K562 (cell line): ENCODE measurements at regions not wholly inside any gene's neighbourhood (a gene's known extent, or its start where the extent isn't known, plus 50 kb on each side); places are given as distances from the start of the nearest gene placed in this dataset.

Experiments used
- ATAC-seq: fragments of 200-7000 bp; cut with Tn5 transposase; 3 replicates; pipeline ENCODE4 v1.9.1; 2020; ENCODE audit warnings: moderate library complexity
- BruUV-seq: library from RNA; stranded (reverse); fragments of 400-500 nt; replicated peaks from 2 replicates; lab custom pipeline; 2021; lab: Mats Ljungman, UMichigan
- CTCF ChIA-PET: fragments of 300-600 bp; formaldehyde crosslinking; extraction: SDS; loops from one replicate; lab custom pipeline; 2021; ENCODE audit warnings: low intra/inter-chr PET ratio; lab: Yijun Ruan, JAX
- POLR2A ChIA-PET: fragments of 300-600, 350-650 bp; sonication (Branson Sonifier 250); formaldehyde crosslinking; extraction: SDS; loops from one replicate; lab custom pipeline; 2021; ENCODE audit warnings: antibody characterized with exemption, inconsistent platforms; lab: Yijun Ruan, JAX
- DNase-seq, 4 experiments: peaks; one replicate each; pipeline versions ENCODE4 v3.0.0 to v3.0.0-alpha.2; 2011 to 2018; ENCODE audit warnings: low spot score in 3 of 4, mixed read lengths in 3 of 4; ENCODE audit errors: extremely low read depth in 1 of 4
- FAIRE-seq: peaks from 2 replicates; lab custom pipeline; 2011; peaks lifted over from hg19 to GRCh38; lab: Jason Lieb, UNC
- H2AFZ ChIP-seq: 2 replicates; pipeline ENCODE4 v1.6.0; 2011; ENCODE audit warnings: low read depth, low read length, control low read depth, inconsistent platforms
- H3K27ac ChIP-seq: fragments of 200-600 bp; 3 replicates; pipeline ENCODE4 v1.8.0; 2011; ENCODE audit warnings: low read depth, mild to moderate bottlenecking, control low read depth, inconsistent platforms, low read length, moderate library complexity, mixed read lengths; ENCODE audit errors: extremely low read depth
- H3K27me3 ChIP-seq, 2 experiments: fragments of 300-600 bp in 1 of 2; 2 replicates in 1 of 2; 3 replicates in 1 of 2; pipeline versions ENCODE4 v1.6.0 to v1.8.0; 2011; ENCODE audit warnings: inconsistent platforms in 2 of 2, low read length in 2 of 2, mild to moderate bottlenecking in 1 of 2, mixed read lengths in 1 of 2, moderate library complexity in 1 of 2; ENCODE audit not compliant: control insufficient read depth in 2 of 2, insufficient read depth in 2 of 2
- H3K36me3 ChIP-seq: fragments of 300-600 bp; 3 replicates; pipeline ENCODE4 v1.8.0; 2011; ENCODE audit warnings: mild to moderate bottlenecking, low read length, inconsistent platforms; ENCODE audit not compliant: control insufficient read depth, insufficient read depth
- H3K4me1 ChIP-seq, 2 experiments: fragments of 200-600 bp in 1 of 2; replicated peaks in 1 of 2; 2 replicates in 1 of 2; 3 replicates in 1 of 2; pipeline versions ENCODE4 v1.5.1 to v1.8.0; 2011; ENCODE audit warnings: inconsistent platforms in 2 of 2, low read length in 2 of 2, mild to moderate bottlenecking in 1 of 2, mixed read lengths in 1 of 2, moderate library complexity in 1 of 2; ENCODE audit not compliant: control insufficient read depth in 2 of 2, insufficient read depth in 2 of 2
- H3K4me2 ChIP-seq: 2 replicates; pipeline ENCODE4 v1.6.1; 2011; ENCODE audit warnings: low read length, control low read depth, inconsistent platforms, mixed read lengths; ENCODE audit not compliant: insufficient read depth
- H3K4me3 ChIP-seq: fragments of 200-600 bp; sonication (generic), shearing (Covaris generic); 2 replicates; pipeline ENCODE4 v1.5.1; 2016; ENCODE audit warnings: control low read depth, inconsistent platforms
- H3K79me2 ChIP-seq: fragments of 200-600 bp; 3 replicates; pipeline ENCODE4 v1.8.0; 2011; ENCODE audit warnings: low read length, inconsistent platforms; ENCODE audit not compliant: control insufficient read depth, insufficient read depth
- H3K9ac ChIP-seq, 2 experiments: 2 replicates each; pipeline versions ENCODE4 v1.6.0 to v1.6.1; 2011; ENCODE audit warnings: low read depth in 2 of 2, low read length in 2 of 2, control low read depth in 1 of 2, inconsistent platforms in 1 of 2, mild to moderate bottlenecking in 1 of 2, mixed read lengths in 1 of 2; ENCODE audit not compliant: insufficient read depth in 1 of 2
- H3K9me1 ChIP-seq: one replicate; pipeline ENCODE4 v1.6.0; 2011; ENCODE audit warnings: inconsistent platforms, mild to moderate bottlenecking, low read length, moderate library complexity; ENCODE audit not compliant: control insufficient read depth, insufficient read depth
- H3K9me3 ChIP-seq: replicated peaks from 2 replicates; pipeline ENCODE4 v1.5.1; 2011; ENCODE audit warnings: low read depth, low read length, inconsistent platforms; ENCODE audit not compliant: control insufficient read depth, insufficient read depth
- H4K20me1 ChIP-seq: replicated peaks from 2 replicates; pipeline ENCODE4 v1.6.1; 2011; ENCODE audit warnings: low read length, inconsistent platforms, mixed read lengths; ENCODE audit not compliant: control insufficient read depth, insufficient read depth
- CREB5 ChIP-seq: fragments of 250-450 bp; sonication (Bioruptor Pico); IDR thresholded peaks from 2 replicates; pipeline ENCODE4 v1.5.0; 2020; ENCODE audit warnings: mild to moderate bottlenecking
- DDX20 ChIP-seq: fragments of 450-650 bp; IDR thresholded peaks from 2 replicates; pipeline ENCODE4 v1.6.1; 2016; ENCODE audit warnings: missing genetic modification characterization, low read depth, mild to moderate bottlenecking, missing compliant biosample characterization, moderate library complexity
- EP400 ChIP-seq: fragments of 450-650 bp; IDR thresholded peaks from 2 replicates; pipeline ENCODE4 v1.6.1; 2017; ENCODE audit warnings: antibody characterized with exemption, mild to moderate bottlenecking, moderate library complexity
- KHSRP ChIP-seq: fragments of 450-650 bp; IDR thresholded peaks from 2 replicates; pipeline ENCODE4 v1.6.1; 2017
- MAX ChIP-seq: sonication (generic); formaldehyde crosslinking; IDR thresholded peaks from 2 replicates; pipeline ENCODE4 v1.9.0; 2022; ENCODE audit warnings: mild to moderate bottlenecking, missing genetic modification reagents
- MEF2A ChIP-seq: IDR thresholded peaks from 2 replicates; pipeline ENCODE4 v1.6.1; 2011; ENCODE audit warnings: low read depth, mild to moderate bottlenecking, low read length, moderate library complexity; ENCODE audit not compliant: control insufficient read depth
- POLR2AphosphoS5 ChIP-seq: IDR thresholded peaks from 2 replicates; pipeline ENCODE4 v1.6.1; 2011; ENCODE audit warnings: mild to moderate bottlenecking, low read depth, low read length, moderate library complexity; ENCODE audit not compliant: control insufficient read depth, insufficient read depth
- PPARD ChIP-seq: fragments of 250-450 bp; sonication (Bioruptor Pico); IDR thresholded peaks from 2 replicates; pipeline ENCODE4 v1.8.0; 2022; ENCODE audit warnings: inconsistent platforms, mild to moderate bottlenecking, moderate library complexity
- PRDM10 ChIP-seq: fragments of 450-650 bp; IDR thresholded peaks from 2 replicates; pipeline ENCODE4 v1.6.1; 2018; ENCODE audit not compliant: partially characterized antibody
- U2AF2 ChIP-seq: fragments of 200-400 bp; formaldehyde crosslinking; optimal IDR thresholded peaks from 2 replicates; pipeline ENCODE3; 2017; ENCODE audit warnings: low read depth, mild to moderate bottlenecking, low read length
- ZBED1 ChIP-seq: IDR thresholded peaks from 2 replicates; pipeline ENCODE4 v1.6.1; 2014
- ZNF282 ChIP-seq: sonication (generic); formaldehyde crosslinking; IDR thresholded peaks from 2 replicates; pipeline ENCODE4 v1.8.1; 2023; ENCODE audit warnings: missing genetic modification reagents
- ZNF384 ChIP-seq: IDR thresholded peaks from 2 replicates; pipeline ENCODE4 v1.6.1; 2012; ENCODE audit warnings: low read depth, low read length, improper control_type of control experiment
- WGBS: fragments of 100-300 bp; shearing (Covaris generic); methylation state at CpG from one replicate; pipeline ENCODE4 v1.1.6; 2016; ENCODE audit warnings: low coverage, mixed read lengths; ENCODE audit not compliant: insufficient coverage; ENCODE audit errors: missing lambda C conversion rate; 5-methylcytosine and 5-hydroxymethylcytosine counted together
- in situ Hi-C: fragments of 300-500 bp; cut with MboI; formaldehyde crosslinking; loops from 4 replicates; pipeline ENCODE4 v1.15.0; 2018; ENCODE audit warnings: inconsistent platforms, mixed read lengths
- intact Hi-C: fragments of 100-400 bp; cut with micrococcal nuclease; formaldehyde crosslinking; loops from 2 replicates; pipeline ENCODE4 v1.14.2; 2022

- DNase-seq, result no peak
- ATAC-seq, result no peak
- ChIA-PET POLR2A (no interaction called here), CTCF (no interaction called here)
- no peak overlapping the region for H2AFZ ChIP-seq
- 20% methylated on average over 50 of the region's 60 CpGs for WGBS
- TF ChIP-seq ZNF384 (no peak), MEF2A (no peak), POLR2AphosphoS5 (no peak), MAX (CRISPR knock-in tag) (no peak), U2AF2 (no peak), CREB5 (CRISPR knock-in tag) (no peak), ZNF282 (CRISPR knock-in tag) (no peak), EP400 (no peak), KHSRP (no peak), PRDM10 (no peak), DDX20 (no peak), PPARD (CRISPR knock-in tag) (no peak), ZBED1 (no peak)
- BruUV-seq, result no TSS peak
- H4K20me1 ChIP-seq, result no peaks in the 10 kb centered on the region
- no peak overlapping the region for H3K4me3 ChIP-seq
- no peak for FAIRE-seq
- in situ Hi-C loops, result no loop called here
- peaks cover 6 to 16% of the 10 kb centered on the region in 2 experiments; a peak in 3 of 5 replicates for H3K27me3 ChIP-seq
- H3K9ac ChIP-seq, result no peak overlapping the region
- no peak overlapping the region for H3K27ac ChIP-seq
- H3K4me1 ChIP-seq, result peaks cover 0 to 9% of the 10 kb centered on the region in 2 experiments; a peak in 2 of 5 replicates
- H3K79me2 ChIP-seq, result no peaks in the 10 kb centered on the region
- no peaks in the 10 kb centered on the region for H3K9me3 ChIP-seq
- no peaks in the 10 kb centered on the region for H3K36me3 ChIP-seq
- no peak overlapping the region for H3K4me2 ChIP-seq
- H3K9me1 ChIP-seq, result no peaks in the 10 kb centered on the region
- intact Hi-C loops, result no loop called here
Measured at GRCh38 chr2:89767572-89768435, 1076.3 kb downstream of the RPIA start.
